MG63 (cell line): ENCODE measurements at regions not wholly inside any gene's neighbourhood (a gene's known extent, or its start where the extent isn't known, plus 50 kb on each side); places are given as distances from the start of the nearest gene placed in this dataset.

ENCODE experiments used
- DNase-seq: peaks from one replicate; pipeline ENCODE4 v3.0.0-alpha.2; 2020
- H3K27me3 ChIP-seq: fragments of 250-450 bp; sonication (Bioruptor Pico); 2 replicates; pipeline ENCODE4 v1.5.1; 2020; ENCODE audit warnings: mild to moderate bottlenecking, moderate library complexity
- H3K36me3 ChIP-seq: fragments of 250-450 bp; sonication (Bioruptor Pico); 2 replicates; pipeline ENCODE4 v1.5.1; 2020; ENCODE audit warnings: mild to moderate bottlenecking, moderate library complexity
- H3K4me3 ChIP-seq: fragments of 250-450 bp; sonication (Bioruptor Pico); 2 replicates; pipeline ENCODE4 v1.5.1; 2020; ENCODE audit warnings: mild to moderate bottlenecking, moderate library complexity
- H3K9me3 ChIP-seq: fragments of 250-450 bp; sonication (Bioruptor Pico); 2 replicates; pipeline ENCODE4 v1.5.1; 2020; ENCODE audit warnings: mild to moderate bottlenecking, moderate library complexity

- no peak for DNase-seq
- H3K9me3 ChIP-seq: no peaks in the 10 kb centered on the region
- H3K27me3 ChIP-seq: no peaks in the 10 kb centered on the region; the same call in 1 of the 2 replicates
- H3K4me3 ChIP-seq: no peak overlapping the region
- no peaks in the 10 kb centered on the region for H3K36me3 ChIP-seq
Measured at GRCh38 chr2:16258350-16258749, 318.0 kb downstream of the MYCN start.

- DNase-seq: no peak
- Histone ChIP-seq H3K36me3 (no peaks in the 10 kb centered on the region), H3K9me3 (no peaks in the 10 kb centered on the region), H3K27me3 (no peaks in the 10 kb centered on the region; the same call in 1 of the 2 replicates), H3K4me3 (no peak overlapping the region)
Measured at GRCh38 chr2:16257322-16258028, 317.1 kb downstream of the MYCN start.

GRCh38 chr2:16256601-16257321, 316.4 kb downstream of the MYCN start:
- no peaks in the 10 kb centered on the region; the same call in 1 of the 2 replicates for H3K27me3 ChIP-seq
- no peak for DNase-seq
- H3K36me3 ChIP-seq: no peaks in the 10 kb centered on the region
- H3K4me3 ChIP-seq: no peak overlapping the region
- H3K9me3 ChIP-seq: no peaks in the 10 kb centered on the region

GRCh38 chr2:16255120-16255519, 314.8 kb downstream of the MYCN start:
- no peak for DNase-seq
- Histone ChIP-seq H3K27me3 (no peaks in the 10 kb centered on the region; the same call in 1 of the 2 replicates), H3K4me3 (no peak overlapping the region), H3K9me3 (no peaks in the 10 kb centered on the region), H3K36me3 (no peaks in the 10 kb centered on the region)

GRCh38 chr2:16254356-16254965, 314.1 kb downstream of the MYCN start:
- Histone ChIP-seq H3K4me3 (no peak overlapping the region), H3K36me3 (no peaks in the 10 kb centered on the region), H3K27me3 (no peaks in the 10 kb centered on the region; the same call in 1 of the 2 replicates), H3K9me3 (no peaks in the 10 kb centered on the region)
- no peak for DNase-seq

- Histone ChIP-seq H3K9me3 (no peaks in the 10 kb centered on the region), H3K4me3 (no peak overlapping the region), H3K36me3 (no peaks in the 10 kb centered on the region), H3K27me3 (peaks cover 2% of the 10 kb centered on the region; the same call in 1 of the 2 replicates)
- DNase-seq: no peak
Measured at GRCh38 chr2:16253291-16253690, 312.9 kb downstream of the MYCN start.

GRCh38 chr2:16252891-16253290, 312.5 kb downstream of the MYCN start:
- Histone ChIP-seq H3K27me3 (peaks cover 2% of the 10 kb centered on the region; the same call in 1 of the 2 replicates), H3K4me3 (no peak overlapping the region), H3K36me3 (no peaks in the 10 kb centered on the region), H3K9me3 (no peaks in the 10 kb centered on the region)
- DNase-seq: no peak

GRCh38 chr2:16252251-16252650, 311.9 kb downstream of the MYCN start:
- Histone ChIP-seq H3K9me3 (no peaks in the 10 kb centered on the region), H3K27me3 (peaks cover 2% of the 10 kb centered on the region; the same call in 1 of the 2 replicates), H3K4me3 (no peak overlapping the region), H3K36me3 (no peaks in the 10 kb centered on the region)
- DNase-seq: no peak

- no peaks in the 10 kb centered on the region for H3K36me3 ChIP-seq
- H3K27me3 ChIP-seq: peaks cover 2% of the 10 kb centered on the region; the same call in 1 of the 2 replicates
- H3K9me3 ChIP-seq: no peaks in the 10 kb centered on the region
- H3K4me3 ChIP-seq: no peak overlapping the region
- no peak for DNase-seq
Measured at GRCh38 chr2:16251511-16252225, 311.3 kb downstream of the MYCN start.

- peak; percentile 11 for DNase-seq
- Histone ChIP-seq H3K27me3 (0 out of 2 replicates have a peak, but pooled peaks cover 2% of the 10 kb centered on the region), H3K4me3 (no peak overlapping the region), H3K9me3 (no peaks in the 10 kb centered on the region), H3K36me3 (no peaks in the 10 kb centered on the region)
Measured at GRCh38 chr2:16250886-16251285, 310.5 kb downstream of the MYCN start.

- H3K27me3 ChIP-seq: 0 out of 2 replicates have a peak, but pooled peaks cover 2% of the 10 kb centered on the region
- H3K9me3 ChIP-seq: no peaks in the 10 kb centered on the region
- DNase-seq: no peak
Measured at GRCh38 chr2:16250466-16250865, 310.1 kb downstream of the MYCN start.

GRCh38 chr2:16250056-16250425, 309.7 kb downstream of the MYCN start:
- DNase-seq: no peak
- H3K9me3 ChIP-seq: no peaks in the 10 kb centered on the region
- H3K4me3 ChIP-seq: no peak overlapping the region
- 0 out of 2 replicates have a peak, but pooled peaks cover 2% of the 10 kb centered on the region for H3K27me3 ChIP-seq
- H3K36me3 ChIP-seq: no peaks in the 10 kb centered on the region

More at GRCh38 chr2:16250466-16250865, 310.1 kb downstream of the MYCN start:
- H3K36me3 ChIP-seq: no peaks in the 10 kb centered on the region
- H3K4me3 ChIP-seq: no peak overlapping the region

GRCh38 chr2:16249246-16250055, 309.1 kb downstream of the MYCN start:
- Histone ChIP-seq H3K36me3 (no peaks in the 10 kb centered on the region), H3K9me3 (no peaks in the 10 kb centered on the region), H3K4me3 (no peak overlapping the region), H3K27me3 (0 out of 2 replicates have a peak, but pooled peaks cover 2% of the 10 kb centered on the region)
- DNase-seq: no peak

GRCh38 chr2:16248571-16249105, 308.3 kb downstream of the MYCN start:
- no peaks in the 10 kb centered on the region for H3K36me3 ChIP-seq
- DNase-seq: no peak
- no peaks in the 10 kb centered on the region for H3K9me3 ChIP-seq
- H3K27me3 ChIP-seq: 0 out of 2 replicates have a peak, but pooled peaks cover 2% of the 10 kb centered on the region
- H3K4me3 ChIP-seq: no peak overlapping the region

GRCh38 chr2:16247326-16248122, 307.2 kb downstream of the MYCN start:
- no peak for DNase-seq
- no peaks in the 10 kb centered on the region for H3K9me3 ChIP-seq
- H3K27me3 ChIP-seq: 0 out of 2 replicates have a peak, but pooled peaks cover 2% of the 10 kb centered on the region
- H3K36me3 ChIP-seq: no peaks in the 10 kb centered on the region
- no peak overlapping the region for H3K4me3 ChIP-seq
